Sigmoid colon (tissue), 4 donors: ENCODE measurements at regions not wholly inside any gene's neighbourhood (a gene's known extent, or its start where the extent isn't known, plus 50 kb on each side); places are given as distances from the start of the nearest gene placed in this dataset.

Experiments
- CTCF ChIP-seq, 4 experiments: fragments of 450-650 bp in 3 of 4; fragments of 200-600 bp in 1 of 4; IDR thresholded peaks; one replicate each; pipeline ENCODE4 v1.5.1; 2016 to 2019; ENCODE audit warnings: antibody characterized with exemption in 4 of 4, mild to moderate bottlenecking in 3 of 4, moderate library complexity in 2 of 4
- EP300 ChIP-seq, 4 donors: sonication (generic); formaldehyde crosslinking; IDR thresholded peaks; one replicate each; pipeline ENCODE4 v1.6.1; 2017; ENCODE audit warnings: antibody characterized with exemption in 4 of 4
- POLR2A ChIP-seq, 2 donors: fragments of 450-650 bp; IDR thresholded peaks; one replicate each; pipeline ENCODE4 v1.6.1; 2016; ENCODE audit warnings: antibody characterized with exemption in 2 of 2, mild to moderate bottlenecking in 2 of 2, moderate library complexity in 2 of 2
- POLR2AphosphoS5 ChIP-seq, 4 donors: sonication (generic); formaldehyde crosslinking; IDR thresholded peaks; one replicate each; pipeline ENCODE4 v1.6.1; 2017; ENCODE audit warnings: antibody characterized with exemption in 4 of 4

- TF ChIP-seq CTCF (IDR thresholded peaks at IDR 0.05) (no peak), POLR2A (IDR thresholded peaks at IDR 0.05) (no peak), POLR2AphosphoS5 (IDR thresholded peaks at IDR 0.05) (no peak), EP300 (IDR thresholded peaks at IDR 0.05) (no peak)
Observed at GRCh38 chr2:226678422-226678821, 121.2 kb downstream of the IRS1 start.
